ENCODE measurements at regions not wholly inside any gene's neighbourhood (a gene's known extent, or its start where the extent isn't known, plus 50 kb on each side); places are given as distances from the start of the nearest gene placed in this dataset.

GRCh38 chr20:57086066-57086465, 180.4 kb downstream of the BMP7 start:
- Histone ChIP-seq H3K36me3 (no peaks in the 10 kb centered on the region), H3K4me1 (no peaks in the 10 kb centered on the region), H3K27ac (no peak overlapping the region), H3K9me3 (no peaks in the 10 kb centered on the region), H3K4me3 (no peak overlapping the region), H3K27me3 (no peaks in the 10 kb centered on the region)
- intact Hi-C loops (cut with DNase I): no loop called here
- no peak for DNase-seq (ENCODE audit: low spot score in 2 of 2)
- no peak for TF ChIP-seq CTCF (IDR thresholded peaks at IDR 0.05)

GRCh38 chr20:57087102-57087501, 179.3 kb downstream of the BMP7 start:
- H3K27ac ChIP-seq: no peak overlapping the region
- H3K4me1 ChIP-seq: no peaks in the 10 kb centered on the region
- no peak for DNase-seq (ENCODE audit: low spot score in 2 of 2)
- H3K4me3 ChIP-seq: no peak overlapping the region
- TF ChIP-seq CTCF (IDR thresholded peaks at IDR 0.05): no peak
- H3K9me3 ChIP-seq: no peaks in the 10 kb centered on the region
- intact Hi-C loops (cut with DNase I): no loop called here
- no peaks in the 10 kb centered on the region for H3K36me3 ChIP-seq
- H3K27me3 ChIP-seq: no peaks in the 10 kb centered on the region

GRCh38 chr20:57087705-57088104, 178.7 kb downstream of the BMP7 start:
- H3K36me3 ChIP-seq: no peaks in the 10 kb centered on the region
- no peaks in the 10 kb centered on the region for H3K4me1 ChIP-seq
- no peak overlapping the region for H3K27ac ChIP-seq
- TF ChIP-seq CTCF (IDR thresholded peaks at IDR 0.05): no peak
- H3K9me3 ChIP-seq: no peaks in the 10 kb centered on the region
- no peak for DNase-seq (ENCODE audit: low spot score in 2 of 2)
- intact Hi-C loops (cut with DNase I): no loop called here
- H3K4me3 ChIP-seq: no peak overlapping the region
- no peaks in the 10 kb centered on the region for H3K27me3 ChIP-seq

GRCh38 chr20:57088436-57088835, 178.0 kb downstream of the BMP7 start:
- intact Hi-C loops (cut with DNase I): no loop called here
- H3K9me3 ChIP-seq: no peaks in the 10 kb centered on the region
- no peak for TF ChIP-seq CTCF (IDR thresholded peaks at IDR 0.05)
- H3K27ac ChIP-seq: no peak overlapping the region
- no peaks in the 10 kb centered on the region for H3K27me3 ChIP-seq
- no peak for DNase-seq (ENCODE audit: low spot score in 2 of 2)
- no peaks in the 10 kb centered on the region for H3K4me1 ChIP-seq
- no peaks in the 10 kb centered on the region for H3K36me3 ChIP-seq
- H3K4me3 ChIP-seq: no peak overlapping the region

- Histone ChIP-seq H3K4me3 (no peak overlapping the region), H3K9me3 (no peaks in the 10 kb centered on the region), H3K27ac (no peak overlapping the region), H3K36me3 (no peaks in the 10 kb centered on the region), H3K4me1 (no peaks in the 10 kb centered on the region), H3K27me3 (no peaks in the 10 kb centered on the region)
- no peak for DNase-seq (ENCODE audit: low spot score in 2 of 2)
- peak in 2 of 3 experiments; percentile 19 to 51 for TF ChIP-seq CTCF (IDR thresholded peaks at IDR 0.05)
- intact Hi-C loops (cut with DNase I): loop anchor here (5.0 kb wide), 1 partner anchor 258 kb away; no protein-coding TSS in a partner anchor
Observed at GRCh38 chr20:57089699-57090144, 176.7 kb downstream of the BMP7 start.

Measured in ascending aorta (tissue), 2 donors.